H1 (cell line): ENCODE measurements at regions not wholly inside any gene's neighbourhood (a gene's known extent, or its start where the extent isn't known, plus 50 kb on each side); places are given as distances from the start of the nearest gene placed in this dataset.

Experiments
- CHD2 ChIP-seq: IDR thresholded peaks from 2 replicates; pipeline ENCODE4 v1.6.1; 2012; ENCODE audit warnings: low read length, improper control_type of control experiment
- TF ChIP-seq, protein P1 (sequence below): fragments of 300-600 bp; sonication (generic); IDR thresholded peaks from 2 replicates; pipeline ENCODE4 v1.7.1; 2012; ENCODE audit warnings: low read length, moderate library complexity, mild to moderate bottlenecking, inconsistent platforms; ENCODE audit not compliant: insufficient replicate concordance

DNA sequence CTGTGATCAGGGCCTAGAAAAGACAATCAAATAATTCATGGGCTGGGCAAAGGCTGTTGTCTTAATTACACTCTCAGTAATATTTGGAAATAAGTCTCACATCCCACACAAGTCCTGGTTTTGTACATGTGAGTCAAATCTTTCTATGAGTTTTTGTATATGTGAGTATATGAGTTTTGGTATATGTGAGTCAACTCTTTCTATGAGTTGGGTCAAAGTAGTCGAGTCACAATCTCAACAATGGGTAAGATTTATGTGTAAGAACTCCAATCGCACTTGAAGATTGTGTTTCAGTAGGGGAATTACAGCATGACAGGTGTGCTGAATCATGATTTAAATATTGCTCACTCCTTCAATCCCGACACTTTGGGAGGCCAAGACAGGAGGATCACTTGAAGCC lies 975.5 kb upstream of the TSPY4 start (continued):
- TF ChIP-seq, protein P1, sequence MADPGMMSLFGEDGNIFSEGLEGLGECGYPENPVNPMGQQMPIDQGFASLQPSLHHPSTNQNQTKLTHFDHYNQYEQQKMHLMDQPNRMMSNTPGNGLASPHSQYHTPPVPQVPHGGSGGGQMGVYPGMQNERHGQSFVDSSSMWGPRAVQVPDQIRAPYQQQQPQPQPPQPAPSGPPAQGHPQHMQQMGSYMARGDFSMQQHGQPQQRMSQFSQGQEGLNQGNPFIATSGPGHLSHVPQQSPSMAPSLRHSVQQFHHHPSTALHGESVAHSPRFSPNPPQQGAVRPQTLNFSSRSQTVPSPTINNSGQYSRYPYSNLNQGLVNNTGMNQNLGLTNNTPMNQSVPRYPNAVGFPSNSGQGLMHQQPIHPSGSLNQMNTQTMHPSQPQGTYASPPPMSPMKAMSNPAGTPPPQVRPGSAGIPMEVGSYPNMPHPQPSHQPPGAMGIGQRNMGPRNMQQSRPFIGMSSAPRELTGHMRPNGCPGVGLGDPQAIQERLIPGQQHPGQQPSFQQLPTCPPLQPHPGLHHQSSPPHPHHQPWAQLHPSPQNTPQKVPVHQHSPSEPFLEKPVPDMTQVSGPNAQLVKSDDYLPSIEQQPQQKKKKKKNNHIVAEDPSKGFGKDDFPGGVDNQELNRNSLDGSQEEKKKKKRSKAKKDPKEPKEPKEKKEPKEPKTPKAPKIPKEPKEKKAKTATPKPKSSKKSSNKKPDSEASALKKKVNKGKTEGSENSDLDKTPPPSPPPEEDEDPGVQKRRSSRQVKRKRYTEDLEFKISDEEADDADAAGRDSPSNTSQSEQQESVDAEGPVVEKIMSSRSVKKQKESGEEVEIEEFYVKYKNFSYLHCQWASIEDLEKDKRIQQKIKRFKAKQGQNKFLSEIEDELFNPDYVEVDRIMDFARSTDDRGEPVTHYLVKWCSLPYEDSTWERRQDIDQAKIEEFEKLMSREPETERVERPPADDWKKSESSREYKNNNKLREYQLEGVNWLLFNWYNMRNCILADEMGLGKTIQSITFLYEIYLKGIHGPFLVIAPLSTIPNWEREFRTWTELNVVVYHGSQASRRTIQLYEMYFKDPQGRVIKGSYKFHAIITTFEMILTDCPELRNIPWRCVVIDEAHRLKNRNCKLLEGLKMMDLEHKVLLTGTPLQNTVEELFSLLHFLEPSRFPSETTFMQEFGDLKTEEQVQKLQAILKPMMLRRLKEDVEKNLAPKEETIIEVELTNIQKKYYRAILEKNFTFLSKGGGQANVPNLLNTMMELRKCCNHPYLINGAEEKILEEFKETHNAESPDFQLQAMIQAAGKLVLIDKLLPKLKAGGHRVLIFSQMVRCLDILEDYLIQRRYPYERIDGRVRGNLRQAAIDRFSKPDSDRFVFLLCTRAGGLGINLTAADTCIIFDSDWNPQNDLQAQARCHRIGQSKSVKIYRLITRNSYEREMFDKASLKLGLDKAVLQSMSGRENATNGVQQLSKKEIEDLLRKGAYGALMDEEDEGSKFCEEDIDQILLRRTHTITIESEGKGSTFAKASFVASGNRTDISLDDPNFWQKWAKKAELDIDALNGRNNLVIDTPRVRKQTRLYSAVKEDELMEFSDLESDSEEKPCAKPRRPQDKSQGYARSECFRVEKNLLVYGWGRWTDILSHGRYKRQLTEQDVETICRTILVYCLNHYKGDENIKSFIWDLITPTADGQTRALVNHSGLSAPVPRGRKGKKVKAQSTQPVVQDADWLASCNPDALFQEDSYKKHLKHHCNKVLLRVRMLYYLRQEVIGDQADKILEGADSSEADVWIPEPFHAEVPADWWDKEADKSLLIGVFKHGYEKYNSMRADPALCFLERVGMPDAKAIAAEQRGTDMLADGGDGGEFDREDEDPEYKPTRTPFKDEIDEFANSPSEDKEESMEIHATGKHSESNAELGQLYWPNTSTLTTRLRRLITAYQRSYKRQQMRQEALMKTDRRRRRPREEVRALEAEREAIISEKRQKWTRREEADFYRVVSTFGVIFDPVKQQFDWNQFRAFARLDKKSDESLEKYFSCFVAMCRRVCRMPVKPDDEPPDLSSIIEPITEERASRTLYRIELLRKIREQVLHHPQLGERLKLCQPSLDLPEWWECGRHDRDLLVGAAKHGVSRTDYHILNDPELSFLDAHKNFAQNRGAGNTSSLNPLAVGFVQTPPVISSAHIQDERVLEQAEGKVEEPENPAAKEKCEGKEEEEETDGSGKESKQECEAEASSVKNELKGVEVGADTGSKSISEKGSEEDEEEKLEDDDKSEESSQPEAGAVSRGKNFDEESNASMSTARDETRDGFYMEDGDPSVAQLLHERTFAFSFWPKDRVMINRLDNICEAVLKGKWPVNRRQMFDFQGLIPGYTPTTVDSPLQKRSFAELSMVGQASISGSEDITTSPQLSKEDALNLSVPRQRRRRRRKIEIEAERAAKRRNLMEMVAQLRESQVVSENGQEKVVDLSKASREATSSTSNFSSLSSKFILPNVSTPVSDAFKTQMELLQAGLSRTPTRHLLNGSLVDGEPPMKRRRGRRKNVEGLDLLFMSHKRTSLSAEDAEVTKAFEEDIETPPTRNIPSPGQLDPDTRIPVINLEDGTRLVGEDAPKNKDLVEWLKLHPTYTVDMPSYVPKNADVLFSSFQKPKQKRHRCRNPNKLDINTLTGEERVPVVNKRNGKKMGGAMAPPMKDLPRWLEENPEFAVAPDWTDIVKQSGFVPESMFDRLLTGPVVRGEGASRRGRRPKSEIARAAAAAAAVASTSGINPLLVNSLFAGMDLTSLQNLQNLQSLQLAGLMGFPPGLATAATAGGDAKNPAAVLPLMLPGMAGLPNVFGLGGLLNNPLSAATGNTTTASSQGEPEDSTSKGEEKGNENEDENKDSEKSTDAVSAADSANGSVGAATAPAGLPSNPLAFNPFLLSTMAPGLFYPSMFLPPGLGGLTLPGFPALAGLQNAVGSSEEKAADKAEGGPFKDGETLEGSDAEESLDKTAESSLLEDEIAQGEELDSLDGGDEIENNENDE, result no peak
- no peak for TF ChIP-seq CHD2
